GM23248 (cell line): ENCODE measurements at regions not wholly inside any gene's neighbourhood (a gene's known extent, or its start where the extent isn't known, plus 50 kb on each side); places are given as distances from the start of the nearest gene placed in this dataset.

Source experiments
- EZH2 ChIP-seq: fragments of 200-600 bp; sonication (generic); IDR thresholded peaks from 2 replicates; pipeline ENCODE4 v1.6.1; 2018; ENCODE audit warnings: antibody characterized with exemption, mild to moderate bottlenecking; ENCODE audit not compliant: insufficient read depth, poor library complexity, severe bottlenecking
- EZH2phosphoT487 ChIP-seq: fragments of 200-600 bp; sonication (generic); IDR thresholded peaks from 2 replicates; pipeline ENCODE4 v1.6.1; 2018; ENCODE audit warnings: antibody characterized with exemption, moderate library complexity, mild to moderate bottlenecking, low read depth; ENCODE audit not compliant: insufficient read depth

- TF ChIP-seq EZH2 = no peak
- no peak for TF ChIP-seq EZH2phosphoT487
These were observed 1177.4 kb upstream of the PHF14 start for GRCh38 chr7:9796241-9796640.
